Nephron progenitor cell (in vitro differentiated cells): ENCODE measurements at regions not wholly inside any gene's neighbourhood (a gene's known extent, or its start where the extent isn't known, plus 50 kb on each side); places are given as distances from the start of the nearest gene placed in this dataset.
"Not testable (repeated sequence)": the region's sequence is repeated elsewhere in the genome, so short reads cannot be mapped to it uniquely, and the experiment has no call there.

Source experiments
- DNase-seq: peaks from one replicate; pipeline ENCODE4 v3.0.0; 2021
- H3K27ac Mint-ChIP-seq: 2 replicates; pipeline ENCODE4 v1.8.0; 2021; ENCODE audit warnings: mild to moderate bottlenecking, moderate library complexity, mixed read lengths
- H3K27me3 Mint-ChIP-seq: 2 replicates; pipeline ENCODE4 v1.8.0; 2021; ENCODE audit warnings: mild to moderate bottlenecking, low read depth, mixed read lengths; ENCODE audit not compliant: poor library complexity
- H3K36me3 Mint-ChIP-seq: 2 replicates; pipeline ENCODE4 v1.8.0; 2021; ENCODE audit warnings: low read depth, mixed read lengths
- H3K4me1 Mint-ChIP-seq: 2 replicates; pipeline ENCODE4 v1.8.0; 2021; ENCODE audit warnings: mixed read lengths
- H3K4me3 Mint-ChIP-seq: 2 replicates; pipeline ENCODE4 v1.8.0; 2021; ENCODE audit warnings: mild to moderate bottlenecking, moderate library complexity, mixed read lengths
- H3K9me3 Mint-ChIP-seq: 2 replicates; pipeline ENCODE4 v1.8.0; 2021; ENCODE audit warnings: mild to moderate bottlenecking, moderate library complexity, mixed read lengths
- TF ChIP-seq, protein P1 (sequence below): fragments of 200-600 bp; sonication (generic); IDR thresholded peaks from 2 replicates; pipeline ENCODE4 v1.5.0; 2021; ENCODE audit warnings: antibody characterized with exemption

GRCh38 chr7:67301667-67302066 lies 305.0 kb downstream of the TYW1 start:
- H3K4me3 Mint-ChIP-seq = peak overlapping the region; percentile 89
- no peak overlapping the region for H3K27ac Mint-ChIP-seq
- H3K4me1 Mint-ChIP-seq = peaks cover 22% of the 10 kb centered on the region
- TF ChIP-seq, protein P1, sequence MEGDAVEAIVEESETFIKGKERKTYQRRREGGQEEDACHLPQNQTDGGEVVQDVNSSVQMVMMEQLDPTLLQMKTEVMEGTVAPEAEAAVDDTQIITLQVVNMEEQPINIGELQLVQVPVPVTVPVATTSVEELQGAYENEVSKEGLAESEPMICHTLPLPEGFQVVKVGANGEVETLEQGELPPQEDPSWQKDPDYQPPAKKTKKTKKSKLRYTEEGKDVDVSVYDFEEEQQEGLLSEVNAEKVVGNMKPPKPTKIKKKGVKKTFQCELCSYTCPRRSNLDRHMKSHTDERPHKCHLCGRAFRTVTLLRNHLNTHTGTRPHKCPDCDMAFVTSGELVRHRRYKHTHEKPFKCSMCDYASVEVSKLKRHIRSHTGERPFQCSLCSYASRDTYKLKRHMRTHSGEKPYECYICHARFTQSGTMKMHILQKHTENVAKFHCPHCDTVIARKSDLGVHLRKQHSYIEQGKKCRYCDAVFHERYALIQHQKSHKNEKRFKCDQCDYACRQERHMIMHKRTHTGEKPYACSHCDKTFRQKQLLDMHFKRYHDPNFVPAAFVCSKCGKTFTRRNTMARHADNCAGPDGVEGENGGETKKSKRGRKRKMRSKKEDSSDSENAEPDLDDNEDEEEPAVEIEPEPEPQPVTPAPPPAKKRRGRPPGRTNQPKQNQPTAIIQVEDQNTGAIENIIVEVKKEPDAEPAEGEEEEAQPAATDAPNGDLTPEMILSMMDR = no peak
- peaks cover 9% of the 10 kb centered on the region for H3K36me3 Mint-ChIP-seq
- H3K27me3 Mint-ChIP-seq = no peaks in the 10 kb centered on the region
- no peaks in the 10 kb centered on the region for H3K9me3 Mint-ChIP-seq
- no peak for DNase-seq

GRCh38 chr7:67302113-67303039 lies 305.7 kb downstream of the TYW1 start:
- peak; percentile 98 for DNase-seq
- peaks cover 22% of the 10 kb centered on the region for H3K4me1 Mint-ChIP-seq
- H3K27ac Mint-ChIP-seq = peak overlapping the region; percentile 99
- TF ChIP-seq, protein P1 = no peak
- peaks cover 12% of the 10 kb centered on the region for H3K36me3 Mint-ChIP-seq
- H3K4me3 Mint-ChIP-seq = peak overlapping the region; percentile 89
- H3K9me3 Mint-ChIP-seq = no peaks in the 10 kb centered on the region
- H3K27me3 Mint-ChIP-seq = no peaks in the 10 kb centered on the region

GRCh38 chr7:67304846-67305245 lies 308.2 kb downstream of the TYW1 start:
- H3K9me3 Mint-ChIP-seq, H3K27ac Mint-ChIP-seq, DNase-seq, H3K27me3 Mint-ChIP-seq: not testable (repeated sequence)
- H3K4me1 Mint-ChIP-seq = peaks cover 22% of the 10 kb centered on the region
- peaks cover 30% of the 10 kb centered on the region for H3K36me3 Mint-ChIP-seq
- H3K4me3 Mint-ChIP-seq = peak overlapping the region; percentile 69

- peaks cover 43% of the 10 kb centered on the region for H3K36me3 Mint-ChIP-seq
- H3K4me1 Mint-ChIP-seq = peaks cover 17% of the 10 kb centered on the region
- H3K27ac Mint-ChIP-seq = no peak overlapping the region
- no peaks in the 10 kb centered on the region for H3K9me3 Mint-ChIP-seq
- no peak for DNase-seq
- TF ChIP-seq, protein P1 = no peak
- H3K4me3 Mint-ChIP-seq = no peak overlapping the region
- H3K27me3 Mint-ChIP-seq = no peaks in the 10 kb centered on the region
Measured at GRCh38 chr7:67306331-67306730, 309.7 kb downstream of the TYW1 start.

GRCh38 chr7:67309764-67310549 lies 313.3 kb downstream of the TYW1 start:
- Mint-ChIP-seq H3K27ac (no peak overlapping the region), H3K27me3 (no peaks in the 10 kb centered on the region), H3K9me3 (no peaks in the 10 kb centered on the region), H3K4me3 (no peak overlapping the region), H3K4me1 (peaks cover 8% of the 10 kb centered on the region), H3K36me3 (peaks cover 75% of the 10 kb centered on the region)
- TF ChIP-seq, protein P1 = no peak
- DNase-seq = no peak

- no peak for DNase-seq
- peak overlapping the region; percentile 48 for H3K27ac Mint-ChIP-seq
Measured at GRCh38 chr7:67311901-67312300, 315.3 kb downstream of the TYW1 start.

More at GRCh38 chr7:67311901-67312300, 315.3 kb downstream of the TYW1 start:
- H3K36me3 Mint-ChIP-seq = peaks cover 78% of the 10 kb centered on the region
- H3K27me3 Mint-ChIP-seq = no peaks in the 10 kb centered on the region
- TF ChIP-seq, protein P1 = no peak
- no peaks in the 10 kb centered on the region for H3K9me3 Mint-ChIP-seq
- no peak overlapping the region for H3K4me3 Mint-ChIP-seq
- H3K4me1 Mint-ChIP-seq = no peaks in the 10 kb centered on the region
